Lower leg skin (tissue), 3 donors: ENCODE measurements at regions not wholly inside any gene's neighbourhood (a gene's known extent, or its start where the extent isn't known, plus 50 kb on each side); places are given as distances from the start of the nearest gene placed in this dataset.

Source experiments
- POLR2A ChIP-seq, 2 donors: fragments of 450-650 bp; IDR thresholded peaks; one replicate each; pipeline ENCODE4 v1.6.1; 2016 to 2017; ENCODE audit warnings: antibody characterized with exemption in 2 of 2, mild to moderate bottlenecking in 1 of 2, moderate library complexity in 1 of 2
- TF ChIP-seq, protein P1 (sequence below), 3 donors: fragments of 450-650 bp; IDR thresholded peaks; one replicate each; pipeline ENCODE4 v1.5.1; 2016; ENCODE audit warnings: antibody characterized with exemption in 3 of 3, mild to moderate bottlenecking in 3 of 3, moderate library complexity in 2 of 3

DNA sequence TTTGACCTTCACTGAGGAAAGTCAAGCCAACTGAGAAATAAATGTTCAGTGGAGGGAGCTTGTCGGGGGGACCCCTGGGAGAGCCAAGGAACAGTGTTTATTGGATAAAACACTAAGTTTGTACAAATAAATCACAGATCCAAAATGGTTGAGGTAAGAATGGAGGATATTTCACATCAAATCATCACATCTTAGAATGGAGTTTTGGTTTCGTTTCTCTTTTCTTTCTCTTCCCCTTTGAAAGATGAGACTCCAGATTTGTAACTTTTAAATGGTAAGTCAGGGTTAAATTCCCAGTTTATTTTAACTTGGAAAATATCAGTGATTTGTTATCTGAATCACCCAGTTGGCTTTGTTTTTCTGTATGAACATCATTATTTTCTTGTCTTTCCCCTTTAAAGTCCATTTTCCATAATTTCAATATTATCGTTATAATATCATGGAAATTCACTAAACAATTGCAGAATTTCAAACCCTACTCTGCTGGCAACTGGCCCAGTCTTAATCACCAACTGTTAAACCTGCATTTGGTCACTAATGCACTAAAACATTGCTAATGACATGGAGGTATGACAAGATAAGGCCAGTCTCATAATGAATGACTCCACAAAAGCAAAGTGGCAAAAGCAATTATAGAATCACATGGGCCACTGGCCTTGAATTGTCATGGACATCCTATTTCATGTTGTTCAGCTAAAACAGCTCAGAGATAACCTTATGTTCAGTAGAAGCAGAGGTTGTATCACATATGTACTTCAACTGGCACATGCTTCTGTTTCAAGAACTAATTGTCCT, 295.1 kb downstream of the SHOX2 start:
- no peak for TF ChIP-seq POLR2A (IDR thresholded peaks at IDR 0.05)
- TF ChIP-seq, protein P1, sequence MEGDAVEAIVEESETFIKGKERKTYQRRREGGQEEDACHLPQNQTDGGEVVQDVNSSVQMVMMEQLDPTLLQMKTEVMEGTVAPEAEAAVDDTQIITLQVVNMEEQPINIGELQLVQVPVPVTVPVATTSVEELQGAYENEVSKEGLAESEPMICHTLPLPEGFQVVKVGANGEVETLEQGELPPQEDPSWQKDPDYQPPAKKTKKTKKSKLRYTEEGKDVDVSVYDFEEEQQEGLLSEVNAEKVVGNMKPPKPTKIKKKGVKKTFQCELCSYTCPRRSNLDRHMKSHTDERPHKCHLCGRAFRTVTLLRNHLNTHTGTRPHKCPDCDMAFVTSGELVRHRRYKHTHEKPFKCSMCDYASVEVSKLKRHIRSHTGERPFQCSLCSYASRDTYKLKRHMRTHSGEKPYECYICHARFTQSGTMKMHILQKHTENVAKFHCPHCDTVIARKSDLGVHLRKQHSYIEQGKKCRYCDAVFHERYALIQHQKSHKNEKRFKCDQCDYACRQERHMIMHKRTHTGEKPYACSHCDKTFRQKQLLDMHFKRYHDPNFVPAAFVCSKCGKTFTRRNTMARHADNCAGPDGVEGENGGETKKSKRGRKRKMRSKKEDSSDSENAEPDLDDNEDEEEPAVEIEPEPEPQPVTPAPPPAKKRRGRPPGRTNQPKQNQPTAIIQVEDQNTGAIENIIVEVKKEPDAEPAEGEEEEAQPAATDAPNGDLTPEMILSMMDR (IDR thresholded peaks at IDR 0.05), result no peak
